Vagina (tissue), 2 donors: ENCODE measurements at regions not wholly inside any gene's neighbourhood (a gene's known extent, or its start where the extent isn't known, plus 50 kb on each side); places are given as distances from the start of the nearest gene placed in this dataset.

ENCODE experiments used
- DNase-seq, 2 donors: peaks; one replicate each; pipeline ENCODE4 v3.0.0-alpha.2; 2017; ENCODE audit errors: extremely low spot score in 2 of 2
- H3K27ac ChIP-seq: fragments of 200-600 bp; sonication (generic); one replicate; pipeline ENCODE4 v1.5.1; 2019
- H3K27me3 ChIP-seq: fragments of 200-600 bp; sonication (generic); one replicate; pipeline ENCODE4 v1.5.1; 2019
- H3K36me3 ChIP-seq, 2 donors: fragments of 200-600 bp; sonication (generic); one replicate each; pipeline ENCODE4 v1.5.1; 2017 to 2019
- H3K4me1 ChIP-seq: fragments of 200-600 bp; sonication (generic); one replicate; pipeline ENCODE4 v1.5.1; 2019
- H3K4me3 ChIP-seq, 2 donors: fragments of 200-600 bp; sonication (generic); 1 replicate in 1 of 2; 2 replicates in 1 of 2; pipeline ENCODE4 v1.5.1; 2016 to 2019
- H3K9me3 ChIP-seq: fragments of 200-600 bp; sonication (generic); one replicate; pipeline ENCODE4 v1.5.1; 2019
- CTCF ChIP-seq, 3 experiments: fragments of 450-650 bp in 2 of 3; fragments of 200-600 bp in 1 of 3; sonication (generic) in 1 of 3; IDR thresholded peaks; one replicate each; pipeline ENCODE4 v1.5.1; 2017 to 2019; ENCODE audit warnings: antibody characterized with exemption in 3 of 3, mild to moderate bottlenecking in 2 of 3, moderate library complexity in 2 of 3
- POLR2A ChIP-seq, 2 donors: fragments of 450-650 bp; IDR thresholded peaks; one replicate each; pipeline ENCODE4 v1.6.1; 2017; ENCODE audit warnings: antibody characterized with exemption in 2 of 2, mild to moderate bottlenecking in 2 of 2, moderate library complexity in 2 of 2
- POLR2AphosphoS5 ChIP-seq, 2 donors: sonication (generic); formaldehyde crosslinking; IDR thresholded peaks; one replicate each; pipeline ENCODE4 v1.9.0; 2017; ENCODE audit warnings: antibody characterized with exemption in 2 of 2, mild to moderate bottlenecking in 2 of 2, low read depth in 1 of 2; ENCODE audit not compliant: insufficient read depth in 1 of 2
- intact Hi-C: fragments of 100-400 bp; cut with DNase I; formaldehyde crosslinking; loops from one replicate; pipeline ENCODE4 v1.15.1; 2023

- Histone ChIP-seq H3K27me3 (no peaks in the 10 kb centered on the region), H3K4me3 (no peak overlapping the region), H3K9me3 (no peaks in the 10 kb centered on the region), H3K27ac (no peak overlapping the region), H3K4me1 (no peaks in the 10 kb centered on the region), H3K36me3 (no peaks in the 10 kb centered on the region)
- TF ChIP-seq POLR2AphosphoS5 (IDR thresholded peaks at IDR 0.05; ENCODE audit: insufficient read depth in 1 of 2, low read depth in 1 of 2) (no peak), CTCF (IDR thresholded peaks at IDR 0.05) (no peak)
- DNase-seq = no peak
- intact Hi-C loops = no loop called here
These were observed 94.2 kb upstream of the MBOAT1 start for GRCh38 chr6:20306491-20306890.

- H3K36me3 ChIP-seq = no peaks in the 10 kb centered on the region
- TF ChIP-seq CTCF (IDR thresholded peaks at IDR 0.05) = no peak
- no peak for TF ChIP-seq POLR2AphosphoS5 (IDR thresholded peaks at IDR 0.05; ENCODE audit: insufficient read depth in 1 of 2, low read depth in 1 of 2)
- no peak for TF ChIP-seq POLR2A (IDR thresholded peaks at IDR 0.05)
These were observed 92.5 kb upstream of the E2F3 start for GRCh38 chr6:20309186-20309585.

GRCh38 chr6:20310185-20310584 is 91.5 kb upstream of the E2F3 start:
- Histone ChIP-seq H3K27me3 (no peaks in the 10 kb centered on the region), H3K4me3 (no peak overlapping the region), H3K27ac (no peak overlapping the region), H3K36me3 (no peaks in the 10 kb centered on the region), H3K9me3 (no peaks in the 10 kb centered on the region), H3K4me1 (no peaks in the 10 kb centered on the region)
- intact Hi-C loops = no loop called here
- DNase-seq = no peak
- TF ChIP-seq POLR2A (IDR thresholded peaks at IDR 0.05) = no peak
- no peak for TF ChIP-seq POLR2AphosphoS5 (IDR thresholded peaks at IDR 0.05; ENCODE audit: insufficient read depth in 1 of 2, low read depth in 1 of 2)
- no peak for TF ChIP-seq CTCF (IDR thresholded peaks at IDR 0.05)

More at GRCh38 chr6:20309186-20309585, 92.5 kb upstream of the E2F3 start:
- H3K27me3 ChIP-seq = no peaks in the 10 kb centered on the region
- no peaks in the 10 kb centered on the region for H3K9me3 ChIP-seq
- H3K27ac ChIP-seq = no peak overlapping the region
- intact Hi-C loops = no loop called here
- H3K4me3 ChIP-seq = no peak overlapping the region
- H3K4me1 ChIP-seq = no peaks in the 10 kb centered on the region
- no peak for DNase-seq

- TF ChIP-seq CTCF (IDR thresholded peaks at IDR 0.05) (no peak), POLR2A (IDR thresholded peaks at IDR 0.05) (no peak), POLR2AphosphoS5 (IDR thresholded peaks at IDR 0.05; ENCODE audit: insufficient read depth in 1 of 2, low read depth in 1 of 2) (no peak)
- no peak overlapping the region for H3K27ac ChIP-seq
- intact Hi-C loops = no loop called here
- no peak overlapping the region for H3K4me3 ChIP-seq
- H3K4me1 ChIP-seq = no peaks in the 10 kb centered on the region
- H3K36me3 ChIP-seq = no peaks in the 10 kb centered on the region
- no peaks in the 10 kb centered on the region for H3K27me3 ChIP-seq
- DNase-seq = no peak
- H3K9me3 ChIP-seq = no peaks in the 10 kb centered on the region
These were observed 89.1 kb upstream of the E2F3 start for GRCh38 chr6:20312606-20313005.

- Histone ChIP-seq H3K9me3 (no peaks in the 10 kb centered on the region), H3K4me1 (no peaks in the 10 kb centered on the region), H3K27ac (no peak overlapping the region), H3K27me3 (no peaks in the 10 kb centered on the region), H3K36me3 (no peaks in the 10 kb centered on the region), H3K4me3 (no peak overlapping the region)
- intact Hi-C loops = no loop called here
- TF ChIP-seq POLR2AphosphoS5 (IDR thresholded peaks at IDR 0.05; ENCODE audit: insufficient read depth in 1 of 2, low read depth in 1 of 2) (no peak), POLR2A (IDR thresholded peaks at IDR 0.05) (no peak), CTCF (IDR thresholded peaks at IDR 0.05) (no peak)
- no peak for DNase-seq
These were observed 88.6 kb upstream of the E2F3 start for GRCh38 chr6:20313051-20313450.
